Neural progenitor cell (in vitro differentiated cells): ENCODE measurements at regions not wholly inside any gene's neighbourhood (a gene's known extent, or its start where the extent isn't known, plus 50 kb on each side); places are given as distances from the start of the nearest gene placed in this dataset.

ENCODE experiments used
- DNase-seq: peaks from one replicate; pipeline ENCODE4 v3.0.0-alpha.2; 2016; ENCODE audit warnings: low spot score
- H2AFZ ChIP-seq: fragments of 200-600 bp; sonication (generic); replicated peaks from 2 replicates; pipeline ENCODE4 v1.6.1; 2016; ENCODE audit warnings: antibody characterized with exemption
- H3F3A ChIP-seq: fragments of 200-600 bp; sonication (generic); 2 replicates; pipeline ENCODE4 v1.6.1; 2016; ENCODE audit warnings: antibody characterized with exemption, low read depth
- H3K27ac ChIP-seq: fragments of 200-600 bp; sonication (generic); 2 replicates; pipeline ENCODE4 v1.5.1; 2016; ENCODE audit warnings: mild to moderate bottlenecking
- H3K27me3 ChIP-seq: fragments of 200-600 bp; sonication (generic); 2 replicates; pipeline ENCODE4 v1.6.1; 2016; ENCODE audit warnings: mild to moderate bottlenecking, moderate library complexity
- H3K36me3 ChIP-seq: fragments of 200-600 bp; sonication (generic); 2 replicates; pipeline ENCODE4 v1.5.1; 2016
- H3K4me1 ChIP-seq: fragments of 200-600 bp; sonication (generic); 2 replicates; pipeline ENCODE4 v1.6.1; 2016; ENCODE audit warnings: mixed run types
- H3K4me2 ChIP-seq: fragments of 200-600 bp; sonication (generic); 2 replicates; pipeline ENCODE4 v1.6.1; 2016
- H3K4me3 ChIP-seq: fragments of 200-600 bp; sonication (generic); 2 replicates; pipeline ENCODE4 v1.5.1; 2016
- H3K79me2 ChIP-seq: fragments of 200-600 bp; sonication (generic); 2 replicates; pipeline ENCODE4 v1.6.1; 2016; ENCODE audit warnings: low read depth
- H3K9ac ChIP-seq: fragments of 200-600 bp; sonication (generic); 2 replicates; pipeline ENCODE4 v1.6.1; 2016
- H3K9me3 ChIP-seq: fragments of 200-600 bp; sonication (generic); 2 replicates; pipeline ENCODE4 v1.5.1; 2016; ENCODE audit warnings: low read depth
- H4K20me1 ChIP-seq: fragments of 200-600 bp; sonication (generic); 2 replicates; pipeline ENCODE4 v1.6.1; 2016; ENCODE audit warnings: low read depth
- H3K27ac Mint-ChIP-seq: 3 replicates; pipeline ENCODE4 v1.8.0; 2021; ENCODE audit warnings: mixed read lengths
- H3K27me3 Mint-ChIP-seq: 2 replicates; pipeline ENCODE4 v1.8.0; 2022; ENCODE audit warnings: low read depth, mild to moderate bottlenecking, inconsistent platforms, moderate library complexity, mixed read lengths; ENCODE audit not compliant: insufficient read depth
- H3K36me3 Mint-ChIP-seq: 3 replicates; pipeline ENCODE4 v1.8.0; 2021; ENCODE audit warnings: mixed read lengths
- H3K4me1 Mint-ChIP-seq: 3 replicates; pipeline ENCODE4 v1.8.0; 2021; ENCODE audit warnings: mixed read lengths
- H3K4me3 Mint-ChIP-seq: 3 replicates; pipeline ENCODE4 v1.8.0; 2021; ENCODE audit warnings: mild to moderate bottlenecking, moderate library complexity, mixed read lengths
- H3K9me3 Mint-ChIP-seq: 3 replicates; pipeline ENCODE4 v1.8.0; 2020; ENCODE audit warnings: mixed read lengths
- EZH2 ChIP-seq: fragments of 200-600 bp; sonication (generic); IDR thresholded peaks from 2 replicates; pipeline ENCODE4 v1.6.1; 2017; ENCODE audit warnings: antibody characterized with exemption, mild to moderate bottlenecking, moderate library complexity
- EZH2phosphoT487 ChIP-seq: fragments of 200-600 bp; sonication (generic); IDR thresholded peaks from 2 replicates; pipeline ENCODE4 v1.6.1; 2017; ENCODE audit warnings: antibody characterized with exemption
- TF ChIP-seq, protein P1 (sequence below): fragments of 200-600 bp; sonication (generic); IDR thresholded peaks from 2 replicates; pipeline ENCODE4 v1.5.1; 2017; ENCODE audit warnings: antibody characterized with exemption, mild to moderate bottlenecking

DNA sequence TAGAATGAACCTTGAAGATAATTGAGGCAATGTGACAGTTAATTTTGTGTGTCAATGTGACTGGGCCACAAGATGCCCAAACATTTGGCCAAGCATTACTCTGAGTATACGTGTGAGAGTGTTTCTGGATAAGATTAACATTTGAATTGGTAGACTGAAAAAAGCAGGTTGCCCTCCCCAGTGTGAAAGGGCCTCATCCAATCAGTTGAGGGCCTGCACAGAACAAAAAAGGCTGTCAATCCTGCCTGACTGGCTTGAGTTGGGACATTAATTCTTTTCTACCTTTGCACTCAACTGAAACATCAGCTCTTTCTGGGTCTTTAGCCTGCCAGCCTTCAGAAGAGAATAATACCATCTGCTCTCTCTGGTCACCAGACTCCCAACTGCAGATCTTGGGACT, 56.6 kb upstream of the PDE1C start:
- Mint-ChIP-seq H3K27ac (no peak overlapping the region), H3K9me3 (peaks cover 16% of the 10 kb centered on the region), H3K4me3 (no peak overlapping the region), H3K4me1 (no peaks in the 10 kb centered on the region), H3K36me3 (no peaks in the 10 kb centered on the region), H3K27me3 (peaks cover 2% of the 10 kb centered on the region)
- H3K27ac ChIP-seq = no peak overlapping the region
- no peaks in the 10 kb centered on the region for H3F3A ChIP-seq
- no peak overlapping the region for H3K4me3 ChIP-seq
- no peaks in the 10 kb centered on the region for H3K9me3 ChIP-seq
- no peaks in the 10 kb centered on the region for H3K79me2 ChIP-seq
- peaks cover 7% of the 10 kb centered on the region for H3K4me1 ChIP-seq
- TF ChIP-seq EZH2phosphoT487 (no peak), EZH2 (no peak)
- TF ChIP-seq, protein P1, sequence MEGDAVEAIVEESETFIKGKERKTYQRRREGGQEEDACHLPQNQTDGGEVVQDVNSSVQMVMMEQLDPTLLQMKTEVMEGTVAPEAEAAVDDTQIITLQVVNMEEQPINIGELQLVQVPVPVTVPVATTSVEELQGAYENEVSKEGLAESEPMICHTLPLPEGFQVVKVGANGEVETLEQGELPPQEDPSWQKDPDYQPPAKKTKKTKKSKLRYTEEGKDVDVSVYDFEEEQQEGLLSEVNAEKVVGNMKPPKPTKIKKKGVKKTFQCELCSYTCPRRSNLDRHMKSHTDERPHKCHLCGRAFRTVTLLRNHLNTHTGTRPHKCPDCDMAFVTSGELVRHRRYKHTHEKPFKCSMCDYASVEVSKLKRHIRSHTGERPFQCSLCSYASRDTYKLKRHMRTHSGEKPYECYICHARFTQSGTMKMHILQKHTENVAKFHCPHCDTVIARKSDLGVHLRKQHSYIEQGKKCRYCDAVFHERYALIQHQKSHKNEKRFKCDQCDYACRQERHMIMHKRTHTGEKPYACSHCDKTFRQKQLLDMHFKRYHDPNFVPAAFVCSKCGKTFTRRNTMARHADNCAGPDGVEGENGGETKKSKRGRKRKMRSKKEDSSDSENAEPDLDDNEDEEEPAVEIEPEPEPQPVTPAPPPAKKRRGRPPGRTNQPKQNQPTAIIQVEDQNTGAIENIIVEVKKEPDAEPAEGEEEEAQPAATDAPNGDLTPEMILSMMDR = no peak
- no peak overlapping the region for H3K9ac ChIP-seq
- H3K36me3 ChIP-seq = no peaks in the 10 kb centered on the region
- no peak overlapping the region for H2AFZ ChIP-seq
- H3K4me2 ChIP-seq = peak overlapping the region; percentile 13
- peak; percentile 18 for DNase-seq
- no peaks in the 10 kb centered on the region for H4K20me1 ChIP-seq
- H3K27me3 ChIP-seq = no peaks in the 10 kb centered on the region
